ENCODE measurements at regions not wholly inside any gene's neighbourhood (a gene's known extent, or its start where the extent isn't known, plus 50 kb on each side); places are given as distances from the start of the nearest gene placed in this dataset.

DNA sequence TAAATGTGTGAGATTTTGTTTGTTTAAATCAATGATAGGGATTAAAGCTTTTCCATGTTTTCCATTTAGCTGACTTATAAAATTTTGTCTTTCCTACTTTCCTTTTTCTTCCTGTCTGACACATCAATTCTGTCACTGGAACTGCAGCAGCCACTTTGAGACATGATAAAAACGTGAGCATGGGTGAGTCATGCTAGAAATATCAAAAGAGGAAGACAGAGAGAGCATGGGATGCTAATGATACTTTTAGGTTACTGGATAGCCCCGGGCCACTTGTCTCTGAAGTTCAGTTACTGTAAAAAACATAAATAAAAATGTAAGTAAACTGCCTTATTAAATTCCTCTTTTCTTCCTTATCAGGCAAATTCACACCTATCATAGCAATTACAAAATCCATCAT, 1332.0 kb upstream of the PCDH20 start:
- DNase-seq (ENCODE audit: low read depth, low spot score) (no peak), ATAC-seq (peak; percentile 44; the same call in 2 of the 3 replicates), FAIRE-seq (no peak)
- ChIA-PET POLR2A (no interaction called here), RAD21 (ENCODE audit: unreplicated experiment) (no interaction called here), SMC1A (ENCODE audit: uncharacterized antibody, unreplicated experiment) (no interaction called here), CTCF (no interaction called here)
- Histone ChIP-seq H4K20me1 (ENCODE audit: control insufficient read depth, insufficient read depth) (no peaks in the 10 kb centered on the region), H2AFZ (ENCODE audit: control insufficient read depth, low read depth, low read length) (no peak overlapping the region), H3K9ac (ENCODE audit: control insufficient read depth, insufficient read depth, low read length) (no peak overlapping the region), H3K27me3 (replicated peaks in 1 of 2; ENCODE audit: control insufficient read depth in 2 of 2, insufficient read depth in 2 of 2, low read length in 1 of 2) (no peaks in the 10 kb centered on the region), H3K4me1 (ENCODE audit: control insufficient read depth, insufficient read depth, low read length) (no peaks in the 10 kb centered on the region), H3K79me2 (ENCODE audit: control insufficient read depth, insufficient read depth, low read length) (no peaks in the 10 kb centered on the region), H3K27ac (ENCODE audit: control insufficient read depth, insufficient read depth) (no peak overlapping the region), H3K36me3 (ENCODE audit: control insufficient read depth in 2 of 2, insufficient read depth in 2 of 2, low read length in 1 of 2) (no peaks in the 10 kb centered on the region), H3K4me2 (ENCODE audit: control insufficient read depth, insufficient read depth) (no peak overlapping the region), H3K4me3 (no peak overlapping the region), H3K9me3 (replicated peaks; ENCODE audit: control insufficient read depth, insufficient read depth, low read length) (no peaks in the 10 kb centered on the region)
- intact Hi-C loops (cut with micrococcal nuclease; ENCODE audit: unreplicated experiment), result no loop called here
- in situ Hi-C loops (cut with MboI), result no loop called here
- TF ChIP-seq BHLHE40 (IDR thresholded peaks at IDR 0.05; ENCODE audit: borderline replicate concordance in 1 of 2, low read depth in 2 of 2, low read length in 1 of 2) (0 out of 4 replicates have a peak, but pooled peaks of 1 of the 2 experiments have one; percentile 22), RELB (IDR thresholded peaks at IDR 0.05; ENCODE audit: low read depth) (no peak)
- no TSS peak for BruUV-seq (replicated peaks)
- WGBS (ENCODE audit: insufficient coverage, insufficient replicate concordance, low lambda C conversion rate, missing lambda C conversion rate), result 5% methylated on average over 2 of the region's 2 CpGs

- no peak for FAIRE-seq
- no peak for DNase-seq (ENCODE audit: low read depth, low spot score)
- in situ Hi-C loops (cut with MboI), result no loop called here
- ChIA-PET POLR2A (no interaction called here), CTCF (no interaction called here), SMC1A (ENCODE audit: uncharacterized antibody, unreplicated experiment) (interaction anchor here (1.1 to 1.2 kb wide), 2 partner anchors 13 to 121 kb away, joined by 3 to 4 read pairs; no protein-coding TSS in a partner anchor), RAD21 (ENCODE audit: unreplicated experiment) (no interaction called here)
- H3K79me2 ChIP-seq (ENCODE audit: control insufficient read depth, insufficient read depth, low read length), result no peaks in the 10 kb centered on the region
- H2AFZ ChIP-seq (ENCODE audit: control insufficient read depth, low read depth, low read length), result no peak overlapping the region
- H3K36me3 ChIP-seq (ENCODE audit: control insufficient read depth in 2 of 2, insufficient read depth in 2 of 2, low read length in 1 of 2), result no peaks in the 10 kb centered on the region
- no peaks in the 10 kb centered on the region for H3K9me3 ChIP-seq (replicated peaks; ENCODE audit: control insufficient read depth, insufficient read depth, low read length)
- intact Hi-C loops (cut with micrococcal nuclease; ENCODE audit: unreplicated experiment), result no loop called here
- no peaks in the 10 kb centered on the region for H4K20me1 ChIP-seq (ENCODE audit: control insufficient read depth, insufficient read depth)
- no peak overlapping the region for H3K4me3 ChIP-seq
- ATAC-seq, result peak; percentile 51
- no TSS peak for BruUV-seq (replicated peaks)
- no peak overlapping the region for H3K27ac ChIP-seq (ENCODE audit: control insufficient read depth, insufficient read depth)
- WGBS (ENCODE audit: insufficient coverage, insufficient replicate concordance, low lambda C conversion rate, missing lambda C conversion rate), result 18% methylated on average over 2 of the region's 2 CpGs
- H3K9ac ChIP-seq (ENCODE audit: control insufficient read depth, insufficient read depth, low read length), result no peak overlapping the region
- H3K4me1 ChIP-seq (ENCODE audit: control insufficient read depth, insufficient read depth, low read length), result no peaks in the 10 kb centered on the region
- H3K4me2 ChIP-seq (ENCODE audit: control insufficient read depth, insufficient read depth), result no peak overlapping the region
- no peaks in the 10 kb centered on the region for H3K27me3 ChIP-seq (replicated peaks in 1 of 2; ENCODE audit: control insufficient read depth in 2 of 2, insufficient read depth in 2 of 2, low read length in 1 of 2)
- TF ChIP-seq CHD1 (IDR thresholded peaks at IDR 0.05; ENCODE audit: low read depth, low read length) (no peak), CHD4 (IDR thresholded peaks at IDR 0.05) (no peak), LARP7 (IDR thresholded peaks at IDR 0.05) (no peak), ZNF592 (IDR thresholded peaks at IDR 0.05) (no peak), RFX5 (IDR thresholded peaks at IDR 0.05; ENCODE audit: low read depth, low read length) (no peak), NR2F1 (conservative IDR thresholded peaks at IDR 0.05) (no peak), EED (IDR thresholded peaks at IDR 0.05; ENCODE audit: low read depth) (no peak), MXI1 (IDR thresholded peaks at IDR 0.05; ENCODE audit: low read depth, low read length) (no peak), EP300 (IDR thresholded peaks at IDR 0.05; ENCODE audit: borderline replicate concordance in 1 of 2, control insufficient read depth in 1 of 2, low read depth in 2 of 2, low read length in 2 of 2) (no peak), ESRRA (IDR thresholded peaks at IDR 0.05; ENCODE audit: low read length) (no peak), SUZ12 (IDR thresholded peaks at IDR 0.05; ENCODE audit: unreplicated experiment) (no peak), CBFB (IDR thresholded peaks at IDR 0.05; ENCODE audit: low read depth) (no peak)
Observed at GRCh38 chr13:62747152-62747551, 1331.5 kb upstream of the PCDH20 start.
